IMR-90 (cell line): ENCODE measurements at regions not wholly inside any gene's neighbourhood (a gene's known extent, or its start where the extent isn't known, plus 50 kb on each side); places are given as distances from the start of the nearest gene placed in this dataset.

ENCODE experiments used
- BHLHE40 ChIP-seq: fragments of 150-350 bp; IDR thresholded peaks from 2 replicates; pipeline ENCODE4 v1.6.1; 2016; ENCODE audit warnings: mild to moderate bottlenecking, low read depth, low read length
- CEBPB ChIP-seq: IDR thresholded peaks from 2 replicates; pipeline ENCODE4 v1.6.1; 2012; ENCODE audit warnings: low read depth, low read length, improper control_type of control experiment
- CHD1 ChIP-seq: IDR thresholded peaks from 2 replicates; pipeline ENCODE4 v1.6.1; 2012; ENCODE audit warnings: low read depth, low read length, improper control_type of control experiment
- CTCF ChIP-seq: conservative IDR thresholded peaks from 2 replicates; pipeline ENCODE4 v1.5.1; 2012; ENCODE audit warnings: mild to moderate bottlenecking, low read depth, low read length, improper control_type of control experiment
- MAFK ChIP-seq: IDR thresholded peaks from 2 replicates; pipeline ENCODE4 v1.6.1; 2012; ENCODE audit warnings: low read depth, low read length, improper control_type of control experiment
- MXI1 ChIP-seq: IDR thresholded peaks from 2 replicates; pipeline ENCODE4 v1.6.1; 2012; ENCODE audit warnings: low read depth, mild to moderate bottlenecking, low read length, moderate library complexity, borderline replicate concordance
- NFE2L2 ChIP-seq: fragments of 150-350 bp; IDR thresholded peaks from 2 replicates; pipeline ENCODE4 v1.6.1; 2016; ENCODE audit warnings: low read depth, mild to moderate bottlenecking, low read length
- POLR2A ChIP-seq: IDR thresholded peaks from 2 replicates; pipeline ENCODE4 v1.6.1; 2012; ENCODE audit warnings: mild to moderate bottlenecking, low read depth, low read length
- RCOR1 ChIP-seq: IDR thresholded peaks from 2 replicates; pipeline ENCODE4 v1.6.1; 2012; ENCODE audit warnings: mild to moderate bottlenecking, low read length, improper control_type of control experiment; ENCODE audit not compliant: insufficient replicate concordance
- SMC3 ChIP-seq: fragments of 150-350 bp; IDR thresholded peaks from 2 replicates; pipeline ENCODE4 v1.6.1; 2016; ENCODE audit warnings: low read depth, mild to moderate bottlenecking, antibody characterized with exemption, low read length, moderate library complexity
- USF2 ChIP-seq: fragments of 150-350 bp; IDR thresholded peaks from 2 replicates; pipeline ENCODE4 v1.6.1; 2017; ENCODE audit warnings: mild to moderate bottlenecking, antibody characterized with exemption, low read length, low read depth

GRCh38 chr13:106748785-106749184, 180.8 kb upstream of the ARGLU1 start:
- TF ChIP-seq POLR2A (no peak), MXI1 (no peak), CTCF (no peak), MAFK (no peak), SMC3 (no peak), CHD1 (no peak), BHLHE40 (no peak), USF2 (no peak), RCOR1 (no peak), CEBPB (no peak), NFE2L2 (no peak)
